ENCODE measurements at regions not wholly inside any gene's neighbourhood (a gene's known extent, or its start where the extent isn't known, plus 50 kb on each side); places are given as distances from the start of the nearest gene placed in this dataset.

GRCh38 chr3:117958027-117958426 is 1076.6 kb downstream of the IGSF11 start:
- TF ChIP-seq CTCF (IDR thresholded peaks at IDR 0.05) (no peak), POLR2A (IDR thresholded peaks at IDR 0.05) (no peak)

Measured in thyroid gland (tissue), 4 donors.